ENCODE measurements at regions not wholly inside any gene's neighbourhood (a gene's known extent, or its start where the extent isn't known, plus 50 kb on each side); places are given as distances from the start of the nearest gene placed in this dataset.

DNA sequence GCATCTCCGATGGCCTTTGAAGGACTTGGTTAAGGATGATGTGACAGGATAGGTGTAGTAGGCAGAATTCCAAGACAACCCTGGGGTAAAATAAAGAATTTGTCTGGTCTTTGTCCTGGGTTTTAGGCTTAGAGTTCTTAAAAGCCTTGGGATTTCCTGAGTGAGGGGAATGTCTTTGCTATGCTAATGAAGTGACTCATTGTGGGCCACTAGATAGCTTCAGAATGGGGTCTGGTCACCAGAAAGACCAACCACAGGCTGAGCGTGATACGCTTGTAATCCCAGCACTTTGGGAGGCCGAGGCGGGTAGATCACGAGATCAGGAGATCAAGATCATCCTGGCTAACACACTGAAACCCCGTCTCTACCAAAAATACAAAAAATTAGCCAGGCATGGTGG, 182.8 kb upstream of the TOX3 start:
- no peak for TF ChIP-seq POLR2A (IDR thresholded peaks at IDR 0.05)
- TF ChIP-seq, protein P1, sequence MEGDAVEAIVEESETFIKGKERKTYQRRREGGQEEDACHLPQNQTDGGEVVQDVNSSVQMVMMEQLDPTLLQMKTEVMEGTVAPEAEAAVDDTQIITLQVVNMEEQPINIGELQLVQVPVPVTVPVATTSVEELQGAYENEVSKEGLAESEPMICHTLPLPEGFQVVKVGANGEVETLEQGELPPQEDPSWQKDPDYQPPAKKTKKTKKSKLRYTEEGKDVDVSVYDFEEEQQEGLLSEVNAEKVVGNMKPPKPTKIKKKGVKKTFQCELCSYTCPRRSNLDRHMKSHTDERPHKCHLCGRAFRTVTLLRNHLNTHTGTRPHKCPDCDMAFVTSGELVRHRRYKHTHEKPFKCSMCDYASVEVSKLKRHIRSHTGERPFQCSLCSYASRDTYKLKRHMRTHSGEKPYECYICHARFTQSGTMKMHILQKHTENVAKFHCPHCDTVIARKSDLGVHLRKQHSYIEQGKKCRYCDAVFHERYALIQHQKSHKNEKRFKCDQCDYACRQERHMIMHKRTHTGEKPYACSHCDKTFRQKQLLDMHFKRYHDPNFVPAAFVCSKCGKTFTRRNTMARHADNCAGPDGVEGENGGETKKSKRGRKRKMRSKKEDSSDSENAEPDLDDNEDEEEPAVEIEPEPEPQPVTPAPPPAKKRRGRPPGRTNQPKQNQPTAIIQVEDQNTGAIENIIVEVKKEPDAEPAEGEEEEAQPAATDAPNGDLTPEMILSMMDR (IDR thresholded peaks at IDR 0.05) = no peak
